Activated naive CD8-positive, alpha-beta T cell (primary cell): ENCODE measurements at regions not wholly inside any gene's neighbourhood (a gene's known extent, or its start where the extent isn't known, plus 50 kb on each side); places are given as distances from the start of the nearest gene placed in this dataset.

Source experiments
- H3K27ac Mint-ChIP-seq: one replicate; pipeline ENCODE4 v1.8.0; 2021; ENCODE audit warnings: mixed read lengths
- H3K27me3 Mint-ChIP-seq: one replicate; pipeline ENCODE4 v1.8.0; 2021; ENCODE audit warnings: mixed read lengths
- H3K36me3 Mint-ChIP-seq: one replicate; pipeline ENCODE4 v1.8.0; 2021; ENCODE audit warnings: mixed read lengths
- H3K4me1 Mint-ChIP-seq: one replicate; pipeline ENCODE4 v1.8.0; 2021; ENCODE audit warnings: low read depth, mixed read lengths
- H3K4me3 Mint-ChIP-seq: one replicate; pipeline ENCODE4 v1.8.0; 2021; ENCODE audit warnings: mild to moderate bottlenecking, mixed read lengths
- H3K9me3 Mint-ChIP-seq: one replicate; pipeline ENCODE4 v1.8.0; 2021; ENCODE audit warnings: low read depth, mixed read lengths

DNA sequence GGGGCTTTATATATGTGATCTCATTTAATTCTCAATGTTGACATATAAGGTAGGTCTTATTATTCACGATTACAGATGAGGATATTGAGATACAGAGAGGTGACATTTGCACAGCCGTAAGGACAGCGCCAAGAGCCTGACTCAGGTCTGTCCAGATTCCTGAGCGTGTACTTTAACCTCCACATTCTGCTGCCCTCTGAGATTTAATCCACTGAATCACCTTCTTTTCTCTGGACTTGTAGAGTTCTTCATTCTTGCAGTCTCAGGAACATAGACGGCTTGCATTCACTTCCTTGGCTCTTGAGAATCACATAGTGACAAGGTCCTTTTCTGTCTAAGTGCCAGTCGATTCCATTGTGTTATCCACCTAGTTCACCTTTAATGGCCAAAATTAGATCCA, 141.0 kb upstream of the ARHGAP5 start:
- Mint-ChIP-seq H3K4me1 (peaks cover 9% of the 10 kb centered on the region), H3K9me3 (no peaks in the 10 kb centered on the region), H3K27ac (no peak overlapping the region), H3K4me3 (no peak overlapping the region), H3K27me3 (no peaks in the 10 kb centered on the region), H3K36me3 (no peaks in the 10 kb centered on the region)

DNA sequence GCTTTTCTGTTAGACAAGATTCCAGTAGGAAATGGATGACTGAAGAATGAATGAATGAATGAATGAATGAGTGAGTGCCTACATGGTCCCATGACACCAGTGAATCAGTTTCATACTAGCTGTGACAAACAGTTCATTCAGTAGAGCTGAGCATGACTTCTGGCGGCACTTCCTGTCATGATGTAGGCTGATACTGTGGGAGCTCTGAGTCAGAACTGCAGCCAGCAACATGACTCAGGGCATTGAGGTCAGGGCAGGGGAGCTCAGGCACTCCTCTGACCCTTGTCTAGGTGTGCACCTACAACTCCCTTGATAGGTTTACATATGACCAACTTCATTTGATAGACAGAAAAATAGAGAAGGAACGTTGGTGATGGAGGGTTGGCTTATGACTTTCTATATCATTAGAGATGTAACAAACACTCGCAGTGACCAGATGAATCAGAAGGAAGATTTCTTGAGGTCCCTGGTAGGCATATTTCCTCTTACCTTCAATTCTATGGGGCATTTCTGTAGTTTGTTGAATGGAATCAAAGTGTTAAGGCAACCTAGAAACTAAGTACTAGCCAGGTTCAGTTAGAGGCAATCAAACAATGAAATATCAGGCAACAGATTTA, 139.3 kb upstream of the ARHGAP5 start:
- peak overlapping the region; percentile 78 for H3K27ac Mint-ChIP-seq
- no peaks in the 10 kb centered on the region for H3K27me3 Mint-ChIP-seq
- peaks cover 9% of the 10 kb centered on the region for H3K4me1 Mint-ChIP-seq
- H3K4me3 Mint-ChIP-seq = no peak overlapping the region
- no peaks in the 10 kb centered on the region for H3K36me3 Mint-ChIP-seq
- no peaks in the 10 kb centered on the region for H3K9me3 Mint-ChIP-seq

DNA sequence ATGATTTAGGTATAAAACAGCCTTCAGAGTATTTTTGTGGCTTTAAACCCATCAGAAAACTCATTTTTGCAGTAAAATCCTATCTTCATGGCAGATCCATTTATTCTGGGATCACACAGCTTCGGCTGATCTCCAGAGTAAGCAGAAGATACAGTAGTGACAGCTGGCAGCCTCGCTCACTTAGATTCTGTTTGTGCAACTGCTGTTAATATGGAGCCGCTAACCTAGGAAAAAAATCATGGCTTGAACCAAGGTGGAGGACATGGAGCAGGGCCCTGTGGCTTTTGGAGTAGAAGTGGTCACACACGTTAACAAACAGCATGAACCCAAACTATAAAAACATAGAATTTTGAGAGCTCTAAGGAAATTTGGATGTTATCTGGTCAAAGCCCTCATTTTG, 137.2 kb upstream of the ARHGAP5 start:
- Mint-ChIP-seq H3K4me1 (peaks cover 18% of the 10 kb centered on the region), H3K27ac (no peak overlapping the region), H3K9me3 (no peaks in the 10 kb centered on the region), H3K36me3 (no peaks in the 10 kb centered on the region), H3K4me3 (no peak overlapping the region), H3K27me3 (no peaks in the 10 kb centered on the region)

DNA sequence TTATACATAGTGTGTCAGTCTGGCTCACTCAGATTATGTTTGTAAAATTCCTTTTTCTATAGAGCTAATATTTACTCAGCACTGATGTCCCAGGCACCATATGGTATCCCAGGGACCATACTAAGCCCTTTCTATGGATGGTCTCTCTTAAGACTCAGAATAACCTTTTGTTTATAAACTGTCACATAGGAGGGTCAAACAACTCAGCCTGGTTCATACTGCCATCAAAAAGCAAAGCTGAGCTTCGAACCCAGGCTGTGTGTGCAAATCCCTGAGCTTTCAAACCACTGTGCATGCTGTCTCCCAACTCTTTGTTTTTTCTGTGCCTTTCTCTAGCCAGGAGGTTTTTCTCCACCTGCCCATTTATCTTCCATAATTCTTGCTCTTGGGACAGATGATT, 135.6 kb upstream of the ARHGAP5 start:
- Mint-ChIP-seq H3K4me3 (no peak overlapping the region), H3K4me1 (peaks cover 23% of the 10 kb centered on the region), H3K27me3 (no peaks in the 10 kb centered on the region), H3K27ac (no peak overlapping the region), H3K36me3 (no peaks in the 10 kb centered on the region), H3K9me3 (no peaks in the 10 kb centered on the region)

DNA sequence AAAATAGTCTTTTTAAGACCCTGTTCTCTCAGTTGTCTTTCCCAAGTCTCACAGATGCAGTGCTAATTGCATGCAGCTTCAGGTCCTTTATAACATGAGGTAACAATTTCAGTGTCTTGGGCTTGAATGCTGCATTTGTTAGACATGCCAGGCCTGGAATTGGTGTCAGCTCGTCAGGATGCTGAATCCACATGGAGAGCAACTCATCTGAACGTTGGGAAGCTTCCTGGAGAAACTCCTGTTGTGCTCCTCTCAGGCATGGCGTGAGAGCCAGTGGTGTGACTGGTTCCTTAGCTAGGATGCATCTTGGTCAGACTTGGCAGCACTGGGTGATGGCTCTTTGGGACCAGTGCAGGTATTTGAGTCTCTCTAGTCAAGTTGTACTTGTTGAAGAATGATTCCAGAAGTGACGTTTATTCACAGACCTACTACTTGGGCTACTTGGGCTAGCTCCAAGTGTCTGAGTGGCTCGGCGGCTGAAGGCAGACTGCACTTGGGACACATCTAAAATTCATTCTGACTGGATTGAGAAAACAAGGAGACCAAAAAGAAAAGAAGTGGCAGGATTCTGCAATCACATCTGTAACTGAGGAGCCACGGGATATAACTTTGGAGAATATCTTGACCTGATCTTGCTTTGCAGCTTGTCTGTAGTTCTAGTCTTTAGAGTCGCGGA, 134.8 kb upstream of the ARHGAP5 start:
- Mint-ChIP-seq H3K27ac (no peak overlapping the region), H3K4me3 (no peak overlapping the region), H3K9me3 (no peaks in the 10 kb centered on the region), H3K27me3 (no peaks in the 10 kb centered on the region), H3K4me1 (peaks cover 22% of the 10 kb centered on the region), H3K36me3 (no peaks in the 10 kb centered on the region)

DNA sequence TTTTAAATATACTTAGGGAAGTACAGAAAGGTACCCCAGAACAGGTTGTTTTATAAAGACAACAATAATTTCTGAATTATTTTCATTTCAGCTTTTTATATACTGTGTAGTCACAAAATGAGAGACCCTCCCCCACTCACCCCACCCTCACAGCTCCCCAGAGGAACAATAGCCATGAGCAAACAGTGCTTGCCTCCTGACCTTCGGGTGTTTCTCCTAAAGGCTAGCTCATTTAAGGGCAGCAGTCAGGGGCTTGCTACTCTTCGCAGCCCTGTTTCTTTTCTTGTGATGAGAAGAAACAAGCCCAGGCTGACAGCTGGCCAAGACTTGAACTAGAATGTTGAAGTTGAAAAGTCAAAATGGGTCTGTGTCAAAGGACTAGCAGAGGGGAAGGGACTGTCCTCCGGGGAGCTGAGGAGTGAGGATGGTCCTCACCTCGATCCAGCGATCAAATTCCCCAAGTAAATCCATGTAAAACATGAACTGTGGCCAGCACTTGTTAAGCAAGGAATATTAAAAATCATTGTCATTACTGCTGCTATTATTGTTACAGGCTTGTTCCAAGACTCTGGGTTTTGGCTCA, 133.8 kb upstream of the ARHGAP5 start:
- H3K27ac Mint-ChIP-seq = no peak overlapping the region

DNA sequence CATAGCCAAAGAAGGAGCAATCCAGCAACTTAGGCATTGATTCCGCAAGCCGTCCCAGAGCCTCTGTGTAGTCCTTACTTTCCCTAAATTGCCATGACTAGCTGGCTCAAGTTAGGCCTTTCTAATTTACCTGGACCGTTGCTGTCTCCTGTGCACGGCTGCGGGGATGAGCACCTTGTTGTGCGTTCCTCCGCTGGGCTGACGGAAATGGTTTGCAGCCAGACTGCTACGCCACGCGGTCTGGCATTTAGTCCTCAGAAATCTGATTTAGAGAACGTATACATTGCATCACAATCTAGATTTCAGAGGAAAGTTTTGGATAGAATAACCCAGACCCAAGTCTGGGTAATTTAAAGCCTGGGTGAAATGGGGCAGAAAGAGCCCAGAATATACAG, 133.2 kb upstream of the ARHGAP5 start:
- H3K36me3 Mint-ChIP-seq = no peaks in the 10 kb centered on the region
- no peak overlapping the region for H3K4me3 Mint-ChIP-seq
- no peaks in the 10 kb centered on the region for H3K27me3 Mint-ChIP-seq
- H3K9me3 Mint-ChIP-seq = no peaks in the 10 kb centered on the region
- H3K4me1 Mint-ChIP-seq = peaks cover 14% of the 10 kb centered on the region
- no peak overlapping the region for H3K27ac Mint-ChIP-seq

More for the DNA sequence above, 133.8 kb upstream of the ARHGAP5 start:
- Mint-ChIP-seq H3K27me3 (no peaks in the 10 kb centered on the region), H3K9me3 (no peaks in the 10 kb centered on the region), H3K4me3 (no peak overlapping the region), H3K36me3 (no peaks in the 10 kb centered on the region), H3K4me1 (peaks cover 14% of the 10 kb centered on the region)

DNA sequence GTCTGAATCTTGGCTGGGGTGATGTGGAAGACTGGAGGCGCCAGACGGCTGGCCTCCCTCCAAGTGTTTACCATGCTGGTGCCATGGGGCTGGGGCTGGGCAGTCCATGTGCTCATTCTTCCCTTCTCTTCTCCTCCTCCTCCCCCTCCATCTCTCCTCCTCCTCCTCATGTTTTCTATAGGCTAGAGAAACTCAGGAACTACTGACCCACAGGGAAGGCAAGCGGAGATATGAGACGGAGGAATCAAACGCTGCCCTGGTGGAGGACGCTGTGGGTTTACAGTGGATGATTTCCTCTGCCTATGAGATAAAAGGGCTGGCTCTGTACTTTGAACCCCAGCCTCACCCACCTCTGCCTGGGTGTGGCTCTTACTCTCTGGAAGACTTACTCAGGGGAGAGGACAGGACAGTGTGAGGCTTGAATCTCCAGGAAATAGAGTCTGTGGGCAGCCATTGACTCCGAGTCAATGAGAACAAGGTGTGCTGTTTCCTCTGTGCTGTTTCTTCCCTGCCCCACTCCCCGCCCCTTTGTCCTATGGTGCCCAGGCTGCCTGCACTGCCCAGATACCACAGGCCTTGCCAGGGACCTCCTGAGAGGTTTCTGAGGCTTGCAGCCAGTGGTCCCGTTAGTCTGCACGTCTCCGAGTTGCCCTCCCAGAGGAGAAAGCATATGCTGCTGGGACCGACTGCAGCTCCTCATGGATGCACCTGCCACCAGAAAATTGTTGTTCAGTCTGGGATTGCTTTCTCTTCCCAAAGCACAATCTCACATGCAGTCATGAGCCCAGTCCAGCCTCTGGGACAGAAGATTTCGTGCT, 132.6 kb upstream of the ARHGAP5 start:
- H3K4me1 Mint-ChIP-seq = peaks cover 14% of the 10 kb centered on the region

DNA sequence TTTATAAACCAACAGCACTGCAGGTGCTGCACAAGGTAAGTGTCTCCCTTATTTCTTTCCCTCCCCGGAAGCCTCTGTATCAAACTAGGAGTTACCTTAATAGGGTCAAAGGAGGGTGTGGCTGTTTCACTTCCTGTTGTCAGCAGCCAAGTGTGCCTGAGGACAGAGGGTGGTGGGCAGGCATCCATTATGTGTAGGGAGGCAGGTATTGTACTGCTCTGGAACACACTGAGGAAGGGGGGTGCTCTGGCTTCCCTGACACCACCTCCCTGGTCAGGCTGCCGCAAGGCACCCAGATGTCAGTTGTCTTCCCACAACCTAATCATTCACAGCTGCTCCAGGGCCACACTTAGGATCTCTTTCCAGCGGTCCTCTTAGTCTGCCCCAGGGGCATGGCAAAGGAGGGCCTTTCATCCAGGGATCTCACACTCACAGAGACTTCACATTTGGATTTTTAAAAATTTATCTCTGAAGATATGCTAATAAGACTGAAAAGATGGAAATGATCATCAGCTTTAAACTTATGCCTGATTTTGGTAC, 132.0 kb upstream of the ARHGAP5 start:
- Mint-ChIP-seq H3K27ac (no peak overlapping the region), H3K36me3 (no peaks in the 10 kb centered on the region), H3K27me3 (no peaks in the 10 kb centered on the region), H3K9me3 (no peaks in the 10 kb centered on the region), H3K4me3 (no peak overlapping the region), H3K4me1 (peaks cover 14% of the 10 kb centered on the region)

More for the DNA sequence above, 132.6 kb upstream of the ARHGAP5 start:
- no peaks in the 10 kb centered on the region for H3K36me3 Mint-ChIP-seq
- no peaks in the 10 kb centered on the region for H3K27me3 Mint-ChIP-seq
- no peaks in the 10 kb centered on the region for H3K9me3 Mint-ChIP-seq
- no peak overlapping the region for H3K4me3 Mint-ChIP-seq
- H3K27ac Mint-ChIP-seq = no peak overlapping the region

DNA sequence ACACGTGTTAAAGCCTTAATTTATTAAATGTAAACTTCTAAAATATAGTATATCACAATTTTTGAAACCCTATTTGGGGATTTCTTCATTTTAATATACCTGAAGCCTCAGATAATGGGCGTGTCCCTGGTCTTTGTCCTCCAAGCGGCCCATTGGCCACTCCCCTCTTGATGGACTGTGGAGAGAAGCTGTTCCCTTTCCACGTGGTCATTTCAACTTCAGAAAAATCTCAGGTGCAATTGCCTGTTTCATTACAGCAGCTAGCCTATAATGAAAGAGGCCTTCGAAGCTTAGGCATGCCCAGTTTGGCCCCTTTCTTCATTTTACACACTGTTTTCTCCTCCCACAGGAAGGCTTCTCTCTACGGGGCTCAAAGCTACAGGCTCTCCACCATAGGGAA, 131.4 kb upstream of the ARHGAP5 start:
- Mint-ChIP-seq H3K36me3 (no peaks in the 10 kb centered on the region), H3K4me1 (peaks cover 14% of the 10 kb centered on the region), H3K27me3 (no peaks in the 10 kb centered on the region), H3K9me3 (no peaks in the 10 kb centered on the region), H3K4me3 (no peak overlapping the region), H3K27ac (no peak overlapping the region)

DNA sequence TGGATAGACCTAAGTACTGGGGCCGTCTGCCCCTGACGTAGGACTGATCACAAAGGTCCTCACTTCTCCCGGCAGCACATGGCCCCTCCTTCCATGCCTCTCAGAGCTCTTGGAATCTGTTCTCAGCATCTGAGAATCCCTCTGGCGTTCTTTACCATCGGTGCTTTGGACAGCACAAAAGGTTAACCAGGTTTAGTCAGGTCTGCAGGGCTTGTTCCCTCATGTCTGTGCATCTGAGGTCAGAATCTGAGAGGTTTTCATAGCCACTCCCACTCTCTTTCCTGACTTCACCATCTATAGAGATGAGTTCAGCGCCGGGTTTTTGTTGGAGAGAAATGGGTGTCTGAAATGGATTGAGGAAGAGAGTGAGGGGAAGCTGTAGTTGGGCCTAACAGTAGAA, 130.0 kb upstream of the ARHGAP5 start:
- Mint-ChIP-seq H3K4me1 (peaks cover 14% of the 10 kb centered on the region), H3K27ac (no peak overlapping the region)

DNA sequence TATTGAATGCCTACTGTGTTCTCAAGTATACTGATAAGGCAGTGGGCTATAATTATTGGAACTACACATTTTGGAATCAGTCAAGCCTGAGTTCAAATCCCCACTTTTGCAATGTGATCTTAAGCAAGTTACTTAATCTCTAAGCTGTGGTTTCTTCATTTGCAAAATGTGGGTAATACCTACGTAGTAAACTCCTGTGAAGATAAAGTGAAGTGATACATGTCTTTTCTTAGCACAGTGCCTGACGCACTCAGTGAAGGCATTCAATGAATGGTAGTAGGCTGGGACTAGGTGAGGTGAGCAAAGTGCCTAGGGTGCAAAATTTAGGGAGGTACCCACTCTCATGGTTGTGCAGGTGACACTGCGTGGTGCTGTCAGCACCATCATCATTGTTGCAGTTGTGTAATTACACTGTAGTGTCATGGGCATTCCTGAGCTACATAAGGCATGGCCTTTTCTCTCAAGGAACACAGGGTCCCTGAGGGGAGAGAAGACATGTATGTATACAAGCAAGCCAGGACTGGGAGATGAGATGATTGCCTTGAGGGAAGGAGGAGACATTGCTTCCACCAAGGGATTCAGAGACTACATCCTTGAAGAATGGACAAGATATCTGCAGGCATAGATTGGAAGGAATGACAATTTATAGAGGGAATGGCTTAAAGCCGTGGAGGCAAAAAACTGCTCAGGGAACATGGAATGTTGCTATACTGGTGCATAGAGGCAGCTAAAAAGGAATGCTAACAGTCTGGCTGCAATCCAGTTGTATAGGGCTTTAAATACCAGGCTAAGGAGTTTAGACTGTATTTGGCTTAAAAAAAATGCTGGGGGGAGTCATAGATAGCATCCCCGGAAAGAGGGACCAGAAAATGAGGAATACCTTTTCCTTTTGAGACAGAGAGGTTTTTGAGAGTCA, 129.2 kb upstream of the ARHGAP5 start:
- Mint-ChIP-seq H3K9me3 (no peaks in the 10 kb centered on the region), H3K36me3 (no peaks in the 10 kb centered on the region), H3K27me3 (peaks cover 2% of the 10 kb centered on the region), H3K27ac (no peak overlapping the region), H3K4me1 (peaks cover 14% of the 10 kb centered on the region), H3K4me3 (no peak overlapping the region)

More for the DNA sequence above, 130.0 kb upstream of the ARHGAP5 start:
- Mint-ChIP-seq H3K4me3 (no peak overlapping the region), H3K9me3 (no peaks in the 10 kb centered on the region), H3K27me3 (no peaks in the 10 kb centered on the region), H3K36me3 (no peaks in the 10 kb centered on the region)

DNA sequence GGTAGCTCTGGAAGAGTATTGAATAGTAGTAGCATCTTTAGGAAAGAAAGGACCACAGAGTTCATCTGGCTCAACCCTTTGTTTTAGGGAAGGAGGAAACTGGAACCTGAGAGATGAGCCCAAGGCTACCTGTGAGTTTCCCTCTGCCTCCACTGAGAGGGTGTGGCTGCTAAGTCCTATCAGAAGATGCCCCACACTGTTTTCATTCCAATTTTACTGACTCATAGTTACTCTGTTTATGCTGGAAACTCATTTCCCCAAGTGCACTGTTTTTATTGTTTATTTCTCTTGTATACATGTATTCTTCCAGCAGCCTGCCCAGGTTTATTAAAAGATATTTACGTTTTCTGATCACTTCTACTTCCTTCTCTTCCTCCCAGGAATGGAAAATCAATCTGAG, 127.4 kb upstream of the ARHGAP5 start:
- Mint-ChIP-seq H3K4me3 (no peak overlapping the region), H3K9me3 (no peaks in the 10 kb centered on the region), H3K36me3 (no peaks in the 10 kb centered on the region), H3K4me1 (peaks cover 10% of the 10 kb centered on the region), H3K27me3 (peaks cover 2% of the 10 kb centered on the region), H3K27ac (no peak overlapping the region)

DNA sequence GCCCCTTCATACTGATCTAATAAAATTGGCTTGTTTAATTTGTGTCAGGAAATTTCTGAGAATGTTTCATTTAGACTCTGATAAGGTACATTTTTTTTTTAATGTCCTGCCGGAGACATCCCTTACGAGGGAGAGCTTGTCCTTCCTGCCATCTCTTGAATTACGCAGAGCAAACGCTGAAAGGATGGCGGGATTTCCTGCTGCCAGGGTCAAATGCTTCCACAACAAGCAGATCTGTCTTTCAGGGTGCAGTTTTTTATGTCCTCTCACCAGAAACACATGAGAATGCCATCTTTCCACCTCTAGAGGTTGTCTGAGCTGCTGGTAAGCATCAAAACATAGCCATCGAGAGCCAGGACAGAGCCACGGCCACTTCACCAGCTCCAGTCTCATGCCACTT, 126.8 kb upstream of the ARHGAP5 start:
- H3K27me3 Mint-ChIP-seq = peaks cover 2% of the 10 kb centered on the region
- no peak overlapping the region for H3K27ac Mint-ChIP-seq
- no peaks in the 10 kb centered on the region for H3K9me3 Mint-ChIP-seq
- peaks cover 5% of the 10 kb centered on the region for H3K4me1 Mint-ChIP-seq
- H3K36me3 Mint-ChIP-seq = no peaks in the 10 kb centered on the region
- H3K4me3 Mint-ChIP-seq = no peak overlapping the region
